RPMI8226 (cell line): ENCODE measurements at regions not wholly inside any gene's neighbourhood (a gene's known extent, or its start where the extent isn't known, plus 50 kb on each side); places are given as distances from the start of the nearest gene placed in this dataset.
"Not testable (repeated sequence)": the region's sequence is repeated elsewhere in the genome, so short reads cannot be mapped to it uniquely, and the experiment has no call there.

ENCODE experiments used
- DNase-seq: peaks from one replicate; pipeline ENCODE4 v3.0.0-alpha.2; 2015

GRCh38 chr9:102355982-102356381 is 617.5 kb upstream of the GRIN3A start:
- no peak for DNase-seq

- DNase-seq, result no peak
Measured at GRCh38 chr9:102354041-102354440, 615.6 kb upstream of the GRIN3A start.

GRCh38 chr9:102337471-102337870 is 599.0 kb upstream of the GRIN3A start:
- DNase-seq, result not testable (repeated sequence)

GRCh38 chr9:102309379-102309778 is 570.9 kb upstream of the GRIN3A start:
- no peak for DNase-seq

DNA sequence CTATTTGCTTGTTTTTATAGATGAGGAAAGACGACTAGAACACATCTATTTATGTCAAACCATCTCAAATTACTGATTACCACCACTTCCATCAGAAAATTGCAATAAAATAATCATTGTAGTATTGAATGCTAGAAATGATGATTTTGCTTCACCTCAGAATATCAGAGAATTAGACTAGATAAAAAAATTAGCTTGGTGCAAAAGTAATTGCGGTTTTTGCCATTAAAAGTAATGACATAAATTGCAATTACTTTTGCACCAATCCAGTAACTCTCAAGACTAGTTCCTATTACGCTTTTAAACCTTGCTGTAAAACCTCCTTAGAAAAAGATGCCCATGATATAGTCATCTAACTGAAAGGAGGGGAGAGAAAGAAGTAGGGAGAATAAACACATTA is 556.7 kb upstream of the GRIN3A start:
- DNase-seq, result no peak

DNA sequence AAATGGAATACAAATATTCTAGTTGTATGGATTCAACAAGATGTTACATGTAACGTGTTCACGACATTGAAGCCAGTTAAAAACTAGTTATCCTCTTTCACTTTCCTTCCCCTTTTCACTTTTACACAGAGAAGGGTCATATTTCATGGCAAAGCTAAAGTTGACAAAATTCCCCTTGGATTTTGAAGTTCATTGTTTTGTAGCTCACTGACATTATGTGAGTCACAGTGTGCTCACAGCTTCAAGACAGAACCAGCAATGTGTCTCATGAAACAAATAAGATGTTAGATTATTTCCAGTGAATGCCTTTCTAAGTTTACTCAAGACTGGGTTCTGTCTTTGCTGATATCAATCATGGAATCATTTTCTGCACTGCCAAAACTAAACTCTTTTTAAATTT is 535.5 kb upstream of the GRIN3A start:
- DNase-seq, result no peak

DNA sequence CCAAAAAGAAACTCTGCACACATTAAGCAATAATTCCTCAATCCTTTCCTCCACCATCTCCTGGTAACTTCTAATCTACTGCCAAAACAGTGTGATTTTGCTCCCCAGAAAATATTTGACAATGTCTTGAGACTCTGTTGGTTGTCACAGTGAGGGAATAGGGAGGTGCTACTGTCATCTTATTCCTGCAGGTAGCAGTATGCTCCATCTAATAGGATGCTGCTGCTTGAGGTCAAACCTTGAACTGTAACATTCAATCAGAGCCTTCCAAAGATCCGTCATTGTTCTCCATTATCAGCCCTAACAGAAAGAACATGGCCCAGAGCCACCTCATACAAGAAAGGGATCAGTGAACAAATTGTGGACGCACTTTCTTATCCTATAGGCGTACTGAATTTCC is 514.7 kb upstream of the GRIN3A start:
- DNase-seq, result no peak

DNA sequence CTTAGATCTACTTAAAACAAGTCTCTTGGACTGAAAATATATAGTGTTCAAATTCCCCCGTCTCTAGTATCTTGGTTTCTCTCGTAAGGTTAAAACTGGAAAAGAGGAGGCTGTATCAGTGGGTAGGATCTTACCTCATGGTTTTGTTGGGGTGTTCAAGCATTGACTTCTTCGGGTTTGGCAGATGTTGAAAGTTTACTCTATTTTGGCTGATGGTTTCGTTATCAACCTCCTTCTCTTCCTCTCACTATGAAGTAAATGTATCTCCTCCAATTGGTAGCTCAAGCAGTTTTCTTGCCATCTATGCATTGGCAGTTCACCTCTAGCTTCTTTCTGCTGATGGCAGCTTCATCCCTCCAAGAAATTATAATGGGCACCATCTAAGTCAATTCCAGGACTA is 506.5 kb upstream of the GRIN3A start:
- no peak for DNase-seq

DNA sequence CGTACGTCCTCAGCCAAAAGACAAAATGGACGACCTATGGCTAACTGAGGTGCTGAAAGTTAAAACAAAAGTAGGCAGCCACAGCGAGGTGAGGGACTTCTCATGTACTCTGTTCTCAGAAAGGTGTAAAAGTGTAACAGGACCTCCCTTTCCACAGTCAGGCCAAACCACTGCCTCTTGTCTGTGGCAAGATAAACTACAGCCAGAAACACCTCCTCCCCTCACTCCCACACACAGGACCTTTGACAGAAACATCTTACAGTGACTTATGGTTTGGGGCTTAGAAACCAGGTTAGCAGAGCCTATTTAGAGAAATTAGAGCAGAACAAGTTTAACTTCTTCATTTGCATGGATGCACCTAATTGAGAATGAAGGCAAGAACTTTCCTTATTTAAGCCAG is 499.1 kb upstream of the GRIN3A start:
- no peak for DNase-seq

DNA sequence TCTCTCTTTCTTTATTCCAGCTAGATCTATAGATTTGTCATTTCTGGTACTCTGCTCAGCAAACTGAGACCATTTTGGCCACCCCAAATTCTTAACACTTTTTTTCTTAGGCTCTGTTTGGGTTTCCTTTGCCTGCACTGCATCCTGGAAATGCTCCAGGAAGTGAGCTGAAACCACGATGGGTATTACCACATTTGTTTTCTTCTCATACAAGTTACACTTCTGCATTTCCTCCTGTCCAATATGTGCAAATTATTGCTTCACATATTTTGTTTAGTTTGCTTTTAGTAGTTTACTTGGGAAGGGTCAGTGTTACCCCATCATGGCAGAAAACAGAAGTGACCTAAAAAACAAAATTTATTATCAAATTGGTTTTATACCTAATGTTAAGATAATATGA is 498.6 kb upstream of the GRIN3A start:
- no peak for DNase-seq

GRCh38 chr9:102227416-102227815 is 489.0 kb upstream of the GRIN3A start:
- DNase-seq, result not testable (repeated sequence)

DNA sequence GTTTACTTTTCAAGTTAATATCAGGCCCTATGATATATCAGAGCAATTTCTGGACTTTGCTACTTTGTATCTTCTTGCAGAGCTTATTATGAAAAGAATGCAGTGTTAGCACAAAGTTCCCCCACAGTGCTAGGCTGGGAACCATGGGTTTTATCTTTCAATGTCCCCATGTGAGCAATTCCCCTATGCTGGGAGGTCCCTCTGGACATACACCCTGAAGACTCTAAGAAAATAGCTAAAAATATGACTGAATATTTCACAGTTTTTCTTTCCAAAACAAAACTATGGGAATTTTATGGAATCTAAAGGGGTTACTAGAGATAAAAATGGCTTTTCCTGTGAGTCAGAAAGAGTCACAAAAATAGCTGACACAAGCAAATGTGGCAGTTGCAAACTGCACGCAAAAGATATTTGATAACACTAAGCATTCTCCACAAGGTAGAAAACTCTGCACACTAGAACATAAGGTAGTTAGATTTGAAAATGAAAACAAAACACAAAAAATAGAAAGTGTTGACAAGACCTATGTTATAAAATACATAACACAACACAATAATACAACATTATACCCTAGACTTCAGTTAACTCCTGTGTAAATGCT is 487.5 kb upstream of the GRIN3A start:
- peak; percentile 14 for DNase-seq

DNA sequence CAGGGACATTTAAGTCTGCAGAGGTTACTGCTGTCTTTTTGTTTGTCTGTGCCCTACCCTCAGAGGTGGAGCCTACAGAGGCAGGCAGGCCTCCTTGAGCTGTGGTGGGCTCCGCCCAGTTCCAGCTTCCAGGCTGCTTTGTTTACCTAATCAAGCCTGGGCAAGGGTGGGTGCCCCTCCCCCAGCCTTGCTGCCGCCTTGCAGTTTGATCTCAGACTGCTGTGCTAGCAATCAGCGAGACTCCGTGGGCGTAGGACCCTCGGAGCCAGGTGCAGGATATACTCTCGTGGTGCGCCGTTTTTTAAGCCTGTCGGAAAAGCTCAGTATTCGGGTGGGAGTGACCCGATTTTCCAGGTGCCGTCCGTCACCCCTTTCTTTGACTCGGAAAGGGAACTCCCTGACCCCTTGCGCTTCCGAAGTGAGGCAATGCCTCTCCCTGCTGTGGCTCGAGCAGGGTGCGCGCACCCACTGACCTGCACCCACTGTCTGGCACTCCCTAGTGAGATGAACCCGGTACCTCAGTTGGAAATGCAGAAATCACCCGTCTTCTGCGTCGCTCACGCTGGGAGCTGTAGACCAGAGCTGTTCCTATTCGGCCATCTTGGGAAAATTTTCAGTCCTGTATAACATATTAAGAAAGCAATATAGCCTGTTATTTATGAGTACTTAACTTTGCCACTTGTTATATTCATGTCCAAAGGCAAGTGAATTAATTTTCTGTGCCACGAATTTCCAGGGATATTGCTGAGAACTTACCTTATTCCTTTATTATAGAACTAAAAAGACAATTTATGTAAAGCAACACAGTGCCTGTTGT is 485.1 kb upstream of the GRIN3A start:
- DNase-seq, result peak; percentile 60

DNA sequence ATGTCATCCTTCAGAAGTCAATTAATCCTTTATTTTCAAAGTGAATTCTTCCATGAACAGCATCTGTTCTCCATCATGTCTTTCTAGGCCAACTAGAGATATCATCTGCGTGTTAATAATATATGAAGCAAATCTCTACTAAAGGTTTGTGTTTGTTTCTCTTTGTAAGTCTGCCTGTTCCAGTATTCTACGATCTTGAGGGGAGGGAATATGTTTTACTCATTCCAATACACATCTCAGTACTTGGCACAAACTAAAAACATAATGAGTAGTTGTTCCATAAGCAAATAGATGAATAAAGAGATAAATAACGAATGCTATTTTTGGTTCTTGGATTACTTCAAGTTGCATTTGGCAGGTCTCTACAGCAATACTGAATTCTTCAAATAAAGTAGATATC is 470.7 kb upstream of the GRIN3A start:
- DNase-seq, result no peak

DNA sequence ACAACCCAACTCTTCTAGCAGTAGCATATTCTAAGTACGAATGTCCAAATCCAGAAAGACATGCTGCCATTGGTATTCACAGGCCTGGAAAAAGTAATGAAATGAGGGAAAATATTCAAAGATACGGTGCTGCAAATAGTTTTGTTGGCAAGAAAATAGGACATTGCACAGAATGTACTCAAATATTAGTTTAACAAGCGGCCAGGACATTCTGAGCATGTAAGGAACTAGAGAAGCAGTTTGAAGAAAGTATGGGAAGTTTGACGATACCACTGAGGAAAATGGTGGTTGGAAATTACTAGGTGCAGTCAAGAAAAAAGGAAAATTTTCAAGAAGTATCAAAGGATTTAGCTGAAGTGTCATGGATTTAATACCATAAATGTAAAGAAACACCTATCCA is 468.0 kb upstream of the GRIN3A start:
- no peak for DNase-seq

DNA sequence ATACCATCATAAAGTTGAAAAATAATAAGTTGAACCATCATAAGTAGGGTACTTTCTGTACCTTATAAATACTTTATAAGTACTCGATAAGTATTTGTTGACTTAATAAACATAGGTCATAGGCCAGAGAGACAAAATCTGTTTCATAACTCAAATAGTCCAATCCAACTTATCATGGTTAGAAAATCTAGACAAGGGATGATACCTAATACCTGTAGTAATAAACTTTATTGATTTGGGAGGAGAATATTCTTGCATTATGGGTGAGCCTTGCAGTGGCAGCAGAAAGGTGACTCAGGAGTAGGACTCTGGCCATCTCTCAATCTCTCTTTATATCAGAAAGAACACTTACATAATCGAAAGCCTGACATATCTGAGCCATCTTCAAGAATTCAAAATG is 466.8 kb upstream of the GRIN3A start:
- DNase-seq, result no peak

DNA sequence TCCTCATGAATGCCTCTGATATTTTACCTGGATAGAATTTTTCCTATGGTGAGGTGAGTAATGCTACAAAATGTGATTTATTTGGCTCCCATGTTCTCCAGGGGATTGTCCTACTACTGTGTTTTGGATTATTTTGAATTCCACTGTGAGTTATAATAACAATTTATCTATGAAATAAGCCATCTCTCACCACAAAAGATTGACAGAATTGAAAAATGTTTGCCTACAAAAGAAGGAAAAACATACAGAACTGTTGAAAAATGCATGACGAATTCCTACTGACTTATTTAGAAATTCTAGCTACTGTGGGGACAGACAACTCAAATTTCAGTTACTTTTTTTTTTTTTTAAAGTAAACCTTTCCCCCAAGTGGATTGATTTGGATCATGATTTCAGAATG is 463.7 kb upstream of the GRIN3A start:
- no peak for DNase-seq

DNA sequence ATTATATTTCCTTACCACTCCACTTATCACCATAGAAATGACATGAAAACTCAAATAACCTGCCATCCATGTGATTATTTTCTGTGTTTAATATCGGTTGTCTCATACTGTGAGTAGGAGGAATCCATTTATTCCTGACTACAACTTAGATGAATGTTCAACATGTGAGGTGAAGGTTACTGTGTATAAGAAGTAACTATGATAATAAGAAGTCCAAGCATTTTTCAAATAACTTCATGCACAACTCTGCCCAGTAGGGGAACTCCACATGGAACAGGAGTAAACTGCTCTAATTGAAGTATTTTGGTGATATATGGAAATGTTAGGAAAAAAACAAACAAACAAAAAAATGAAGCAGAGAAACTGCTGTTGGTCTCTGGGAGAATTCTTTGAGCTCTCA is 447.5 kb upstream of the GRIN3A start:
- DNase-seq, result no peak

DNA sequence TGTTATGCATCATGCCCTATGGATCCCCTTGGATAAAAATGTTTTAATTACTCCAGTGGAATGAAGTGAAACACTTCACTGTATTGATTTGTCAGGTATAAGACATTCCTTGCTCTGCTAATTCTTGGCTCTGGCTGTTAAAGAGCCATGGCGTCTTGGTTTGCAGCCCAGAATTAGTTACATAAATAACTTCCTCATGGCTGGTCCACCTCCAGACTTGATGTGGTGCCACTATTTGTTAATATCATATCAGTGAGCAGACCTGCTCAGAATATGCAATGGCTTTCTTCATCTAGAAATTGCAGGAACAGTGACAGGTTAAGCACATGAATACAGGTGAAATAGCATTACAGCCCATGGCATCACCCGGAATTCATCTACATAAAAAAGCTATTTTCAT is 446.9 kb upstream of the GRIN3A start:
- DNase-seq, result no peak

- DNase-seq, result no peak
Measured at GRCh38 chr9:102178811-102179210, 440.4 kb upstream of the GRIN3A start.

DNA sequence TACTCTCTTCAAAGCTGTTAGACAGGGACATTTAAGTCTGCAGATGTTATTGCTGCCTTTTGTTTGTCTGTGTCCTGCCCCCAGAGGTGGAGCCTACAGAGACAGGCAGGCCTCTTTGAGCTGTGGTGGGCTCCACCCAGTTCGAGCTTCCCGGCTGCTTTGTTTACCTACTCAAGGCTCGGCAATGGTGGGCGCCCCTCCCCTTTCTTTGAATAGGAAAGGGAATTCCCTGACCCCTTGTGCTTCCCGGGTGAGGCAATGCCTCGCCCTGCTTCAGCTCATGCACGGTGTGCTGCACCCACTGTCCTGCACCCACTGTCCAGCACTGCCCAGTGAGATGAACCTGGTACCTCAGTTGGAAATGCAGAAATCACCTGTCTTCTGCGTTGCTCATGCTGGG is 435.8 kb upstream of the GRIN3A start:
- not testable (repeated sequence) for DNase-seq

- no peak for DNase-seq
Measured at GRCh38 chr9:102164247-102164646, 425.8 kb upstream of the GRIN3A start.

GRCh38 chr9:102153081-102153480 is 414.6 kb upstream of the GRIN3A start:
- peak; percentile 41 for DNase-seq

- no peak for DNase-seq
Measured at GRCh38 chr9:102135768-102136167, 397.3 kb upstream of the GRIN3A start.

DNA sequence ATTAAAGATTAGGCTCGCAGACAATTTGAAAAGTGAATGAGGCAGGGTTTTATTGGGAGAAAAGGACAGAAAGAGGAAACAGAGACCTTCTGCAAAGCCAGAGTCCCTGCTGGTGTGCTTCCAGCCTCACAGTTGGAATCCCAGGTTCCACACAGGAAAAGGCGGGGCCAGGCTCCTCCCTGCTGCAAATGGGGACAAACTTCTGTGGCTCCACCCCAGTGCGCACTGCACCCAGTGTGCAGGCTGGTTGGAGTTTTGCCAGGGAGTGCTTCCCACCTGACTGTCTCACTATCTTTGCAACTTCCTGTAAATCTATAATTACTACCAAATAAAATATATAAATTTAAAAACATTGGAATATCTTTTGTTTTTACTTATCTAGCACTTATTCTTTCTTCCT is 386.0 kb upstream of the GRIN3A start:
- no peak for DNase-seq
